Astrocyte of the hippocampus (primary cell): ENCODE measurements at regions not wholly inside any gene's neighbourhood (a gene's known extent, or its start where the extent isn't known, plus 50 kb on each side); places are given as distances from the start of the nearest gene placed in this dataset.

ENCODE experiments used
- DNase-seq: peaks from one replicate; pipeline ENCODE4 v3.0.0; 2011; ENCODE audit warnings: low read depth, low spot score

- no peak for DNase-seq
Measured at GRCh38 chr2:10520154-10520553, 72.0 kb upstream of the ODC1 start.

- DNase-seq = no peak
Measured at GRCh38 chr2:10519394-10519740, 71.2 kb upstream of the ODC1 start.

- no peak for DNase-seq
Measured at GRCh38 chr2:10518470-10519393, 70.6 kb upstream of the ODC1 start.

GRCh38 chr2:10517351-10518043 is 69.4 kb upstream of the ODC1 start:
- no peak for DNase-seq

- no peak for DNase-seq
Measured at GRCh38 chr2:10515887-10516286, 67.8 kb upstream of the ODC1 start.

GRCh38 chr2:10514743-10515142 is 66.6 kb upstream of the ODC1 start:
- peak; percentile 87 for DNase-seq

- no peak for DNase-seq
Measured at GRCh38 chr2:10514273-10514672, 66.1 kb upstream of the ODC1 start.

GRCh38 chr2:10513201-10513600 is 65.1 kb upstream of the ODC1 start:
- no peak for DNase-seq

GRCh38 chr2:10508038-10508437 is 59.9 kb upstream of the ODC1 start:
- DNase-seq = no peak

- DNase-seq = no peak
Measured at GRCh38 chr2:10507106-10507505, 59.0 kb upstream of the ODC1 start.

GRCh38 chr2:10504994-10505820 is 57.1 kb upstream of the ODC1 start:
- DNase-seq = no peak

- no peak for DNase-seq
Measured at GRCh38 chr2:10504370-10504993, 56.4 kb upstream of the ODC1 start.

GRCh38 chr2:10502803-10503107 is 54.6 kb upstream of the ODC1 start:
- no peak for DNase-seq

GRCh38 chr2:10501980-10502802 is 54.1 kb upstream of the ODC1 start:
- DNase-seq = no peak

- no peak for DNase-seq
Measured at GRCh38 chr2:10501451-10501961, 53.4 kb upstream of the ODC1 start.

- no peak for DNase-seq
Measured at GRCh38 chr2:10500601-10501361, 52.7 kb upstream of the ODC1 start.

- DNase-seq = no peak
Measured at GRCh38 chr2:10499911-10500521, 51.9 kb upstream of the ODC1 start.

GRCh38 chr2:10499275-10499907 is 51.3 kb upstream of the ODC1 start:
- no peak for DNase-seq
